HG03469 (cell line): ENCODE measurements at regions not wholly inside any gene's neighbourhood (a gene's known extent, or its start where the extent isn't known, plus 50 kb on each side); places are given as distances from the start of the nearest gene placed in this dataset.
"Not testable (repeated sequence)": the region's sequence is repeated elsewhere in the genome, so short reads cannot be mapped to it uniquely, and the experiment has no call there.

ENCODE experiments used
- ATAC-seq: cut with Tn5 transposase; IDR thresholded peaks from one replicate; pipeline ENCODE4 v1.9.1; 2021; ENCODE audit warnings: mild to moderate bottlenecking, moderate library complexity, moderate number of reproducible peaks; ENCODE audit not compliant: unreplicated experiment

DNA sequence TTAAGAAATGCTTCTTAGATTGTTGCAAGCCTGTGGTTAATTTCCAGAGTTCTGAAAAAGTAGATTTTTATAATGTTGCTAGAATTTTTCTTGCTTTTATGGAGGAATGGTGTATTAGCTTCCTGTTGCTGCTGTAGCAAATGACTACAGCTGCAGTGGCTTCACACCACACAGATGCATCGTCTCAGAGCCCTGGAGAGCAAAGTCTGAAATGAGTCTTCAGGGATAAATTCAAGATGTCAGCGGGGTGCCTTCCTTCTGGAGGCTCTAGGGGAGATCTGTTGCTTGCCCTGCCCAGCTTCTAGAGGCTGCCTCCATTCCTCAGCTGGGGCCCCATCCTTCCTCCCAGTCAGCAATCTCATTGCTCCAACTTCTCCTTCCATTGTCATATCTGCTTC lies 187.8 kb downstream of the ZNF516 start:
- ATAC-seq = no peak

DNA sequence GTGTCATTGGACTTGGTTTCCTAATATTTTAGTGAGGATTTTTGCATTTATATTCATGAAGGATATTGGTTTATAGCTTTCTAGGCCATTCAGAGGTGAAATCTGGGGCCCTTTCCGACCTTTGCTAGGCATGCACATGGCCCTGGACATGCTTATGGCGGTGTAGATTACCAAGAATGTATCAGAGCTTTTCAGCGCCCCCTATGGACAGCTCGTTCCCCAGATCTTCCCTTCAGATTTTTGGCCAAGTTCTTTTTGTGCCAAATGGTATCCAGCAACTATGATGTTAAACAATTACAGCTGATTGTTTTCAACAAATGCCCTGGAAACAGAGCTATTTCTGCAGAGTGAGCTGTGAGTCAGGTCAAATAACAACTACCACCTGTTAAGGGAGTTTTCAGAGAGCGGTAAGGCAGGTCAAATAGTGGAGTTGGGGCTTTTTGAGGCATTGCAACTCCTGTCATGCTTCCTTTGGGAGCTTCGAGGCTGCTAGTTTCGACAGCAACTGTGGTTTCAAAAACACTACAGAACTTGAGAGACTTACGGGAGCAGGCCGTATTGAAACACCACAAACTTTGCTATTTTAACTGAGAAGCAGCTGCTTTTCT lies 188.3 kb downstream of the ZNF516 start:
- no peak for ATAC-seq

DNA sequence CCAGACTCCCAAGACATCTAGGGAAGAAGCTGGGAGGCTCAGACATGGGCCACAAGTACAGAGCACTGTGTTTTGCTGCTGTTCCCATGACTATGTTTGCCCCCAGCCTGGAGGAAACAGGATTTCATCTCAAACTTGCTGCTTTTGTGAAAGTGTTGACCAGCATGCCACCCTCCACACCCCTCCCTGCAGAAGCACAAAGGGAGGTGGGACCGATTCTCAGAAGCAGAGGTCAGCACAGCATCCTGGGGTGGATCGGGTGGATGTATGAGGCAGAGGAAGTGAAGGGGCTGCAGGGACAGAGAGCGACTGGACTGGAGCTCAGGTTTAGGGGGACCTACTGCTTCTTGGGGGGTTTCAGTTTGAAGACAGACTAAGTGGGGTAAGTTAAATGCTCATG lies 209.2 kb downstream of the ZNF516 start:
- no peak for ATAC-seq

DNA sequence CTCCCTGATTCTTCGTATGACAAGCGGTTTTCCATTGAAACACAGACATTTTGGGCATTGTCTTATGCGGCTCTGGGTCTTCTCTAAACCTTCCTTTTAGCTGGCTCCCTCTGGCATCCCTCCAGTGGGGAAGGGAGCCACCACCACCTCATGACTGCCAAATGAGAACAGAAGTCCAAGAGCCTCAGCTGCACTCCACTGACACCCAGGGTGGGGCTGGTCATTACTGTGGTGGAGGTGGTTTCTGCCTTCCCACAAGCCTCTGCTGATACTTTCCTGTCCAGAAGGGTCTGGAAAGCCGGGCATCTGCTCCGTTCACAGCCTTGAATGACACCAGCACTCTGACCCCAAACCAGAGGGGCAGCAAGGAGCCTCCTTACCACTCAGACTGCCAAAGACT lies 213.5 kb downstream of the ZNF516 start:
- no peak for ATAC-seq

DNA sequence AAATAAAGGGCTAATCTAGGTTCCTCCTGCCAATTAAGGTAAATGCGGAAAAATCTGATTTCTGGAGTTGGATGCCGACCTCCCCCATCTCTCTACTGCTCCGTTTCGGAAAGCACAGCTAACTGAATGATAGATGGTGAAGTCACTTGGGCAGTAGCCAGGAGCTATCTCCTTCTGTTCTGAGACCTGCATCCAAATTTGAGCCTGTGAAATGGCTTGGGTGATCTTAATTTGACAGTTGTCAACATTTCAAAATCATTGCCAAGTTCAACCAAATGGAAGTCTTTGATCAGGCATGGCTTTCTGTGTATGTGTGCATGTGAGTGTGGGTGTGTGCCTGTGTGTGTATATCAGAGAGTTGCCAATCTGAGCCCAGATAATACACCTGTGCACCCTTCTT lies 217.2 kb downstream of the ZNF516 start:
- no peak for ATAC-seq

DNA sequence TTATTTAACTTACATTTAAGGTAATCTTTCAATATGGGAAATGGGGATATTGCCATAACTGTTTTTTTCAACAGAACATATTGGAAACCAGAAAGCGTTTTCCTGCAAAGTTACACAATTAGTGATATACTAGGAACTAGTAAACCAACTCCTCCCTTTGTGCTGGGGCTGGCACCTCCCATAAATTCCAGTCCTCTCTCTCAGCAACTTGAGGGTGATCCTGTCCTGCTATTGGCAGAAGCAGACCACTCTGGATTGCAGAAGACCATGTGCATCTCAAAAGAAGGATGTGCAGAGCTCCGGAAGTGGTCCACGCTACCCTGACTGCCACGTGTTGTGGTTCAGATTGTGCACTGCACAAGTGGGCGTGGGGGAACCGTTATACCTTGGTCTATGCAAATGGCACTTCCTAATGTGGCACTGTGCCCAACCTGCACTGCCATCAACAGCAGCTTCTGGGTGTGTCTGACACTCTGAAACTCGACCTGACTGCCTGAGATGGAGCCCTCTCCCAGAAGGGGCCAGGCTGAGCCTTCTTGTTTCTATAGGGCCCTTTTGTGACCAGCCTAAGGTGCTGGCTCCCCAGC lies 219.2 kb downstream of the ZNF516 start:
- peak; percentile 53 for ATAC-seq

DNA sequence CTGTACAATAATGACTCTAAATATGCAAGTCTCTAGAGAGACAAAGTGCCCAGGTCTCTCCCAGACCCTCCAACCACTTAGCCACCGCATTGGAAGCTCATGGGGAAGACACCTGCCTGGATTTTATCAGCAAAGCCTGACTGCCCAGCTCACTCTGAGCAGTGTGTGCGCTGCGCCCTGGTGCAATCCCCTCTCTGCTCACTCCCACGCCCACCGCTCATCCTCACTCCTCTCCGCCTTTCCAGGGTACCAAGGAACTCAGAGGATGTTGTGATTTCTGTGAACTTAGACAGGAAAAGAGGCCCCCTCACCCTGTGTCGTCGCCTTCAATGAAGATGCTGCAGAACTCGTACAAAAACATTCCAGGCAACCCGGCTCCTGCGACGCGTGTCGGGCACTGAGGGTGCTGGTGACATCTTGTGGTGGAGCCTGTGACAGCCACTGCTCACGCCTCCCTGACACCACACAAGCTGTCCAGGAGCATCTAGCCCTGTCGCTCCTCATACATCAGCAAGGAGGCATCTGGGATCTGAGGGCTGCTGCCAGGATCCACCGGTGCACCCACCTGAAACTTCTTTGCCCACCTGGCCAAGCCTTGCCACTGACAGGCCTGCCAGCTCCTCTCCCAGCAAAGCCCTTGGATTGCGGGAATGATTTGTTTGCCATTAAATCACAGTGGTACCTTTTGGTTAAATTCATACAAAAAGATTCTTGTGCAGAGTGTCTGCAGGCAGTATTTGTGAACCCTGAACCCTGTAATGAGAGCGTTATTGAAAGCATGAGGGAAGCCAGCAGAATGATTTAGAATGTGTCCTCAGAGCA lies 220.4 kb downstream of the ZNF516 start:
- no peak for ATAC-seq

DNA sequence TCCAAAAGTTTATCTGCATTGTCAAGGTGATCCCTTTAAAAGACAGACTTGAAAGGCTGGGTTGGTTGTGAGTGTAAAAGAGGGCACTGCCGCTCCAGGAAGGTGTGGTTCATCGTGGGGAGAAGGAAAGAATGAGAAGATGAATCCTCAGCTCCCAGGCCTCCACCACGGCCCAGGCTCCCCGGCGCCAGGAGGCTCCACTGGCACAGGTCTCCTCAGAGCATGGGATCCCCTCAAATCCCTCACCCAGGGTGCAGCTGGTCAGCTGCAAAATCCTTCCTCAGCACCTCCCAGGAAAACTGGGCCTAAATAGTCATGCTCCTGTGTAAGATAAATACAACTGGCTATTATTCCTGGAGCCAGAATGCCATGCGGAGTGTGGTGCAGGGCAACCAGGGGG lies 221.1 kb downstream of the ZNF516 start:
- no peak for ATAC-seq

GRCh38 chr18:76273036-76273545 lies 222.0 kb downstream of the ZNF516 start:
- ATAC-seq = no peak

DNA sequence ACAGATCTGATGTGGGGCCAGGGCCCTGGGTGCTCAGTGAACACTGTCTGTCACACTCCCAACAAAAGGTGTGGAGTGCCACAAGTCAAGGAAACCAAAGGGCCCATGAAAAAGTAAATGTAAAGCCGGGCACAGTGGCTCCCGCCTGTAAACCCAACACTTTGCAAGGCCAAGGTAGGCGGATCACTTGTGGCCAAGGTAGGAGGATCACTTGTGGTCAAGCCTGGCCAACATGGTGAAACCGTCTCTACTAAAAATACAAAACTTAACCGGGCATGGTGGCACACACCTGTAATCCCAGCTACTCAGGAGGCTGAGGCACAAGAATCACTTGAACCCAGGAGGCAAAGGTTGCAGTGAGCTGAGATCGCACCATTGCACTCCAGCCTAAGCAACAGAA lies 227.6 kb downstream of the ZNF516 start:
- ATAC-seq = not testable (repeated sequence)

DNA sequence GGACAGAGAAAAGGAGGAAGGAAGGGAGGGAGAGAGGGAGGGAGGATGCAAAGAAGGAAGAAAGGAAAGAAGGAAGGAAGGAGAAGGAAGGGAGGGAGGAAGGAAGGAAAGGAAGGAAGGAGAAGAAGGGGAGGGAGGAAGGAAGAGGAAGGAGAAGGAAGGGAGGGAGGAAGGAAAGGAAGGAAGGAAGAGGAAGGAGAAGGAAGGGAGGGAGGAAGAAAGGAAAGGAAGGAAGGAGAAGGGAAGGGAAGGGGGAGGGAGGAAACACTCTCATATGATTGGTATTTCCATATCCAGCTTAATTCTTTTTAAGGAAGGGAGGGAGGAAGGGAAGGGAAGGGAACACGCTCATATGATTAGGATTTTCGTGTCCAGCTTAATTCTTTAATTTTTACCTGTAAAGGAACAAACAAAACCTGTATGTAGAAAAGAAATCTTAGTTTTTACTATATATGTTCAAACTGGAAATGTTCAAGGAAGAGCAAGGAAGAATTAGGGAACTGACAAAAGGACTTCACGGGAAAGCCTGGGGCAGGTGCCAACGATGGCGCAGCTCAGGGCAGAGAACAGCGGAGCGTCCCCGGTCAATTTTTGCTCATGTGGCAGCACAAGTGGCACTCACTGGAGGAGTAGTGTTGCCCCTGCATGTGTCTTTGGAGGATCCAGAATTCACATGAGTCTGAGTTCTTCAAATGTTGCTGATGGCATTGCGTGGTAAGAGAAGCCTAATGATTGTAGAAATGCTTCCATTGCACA lies 228.6 kb downstream of the ZNF516 start:
- ATAC-seq = no peak

DNA sequence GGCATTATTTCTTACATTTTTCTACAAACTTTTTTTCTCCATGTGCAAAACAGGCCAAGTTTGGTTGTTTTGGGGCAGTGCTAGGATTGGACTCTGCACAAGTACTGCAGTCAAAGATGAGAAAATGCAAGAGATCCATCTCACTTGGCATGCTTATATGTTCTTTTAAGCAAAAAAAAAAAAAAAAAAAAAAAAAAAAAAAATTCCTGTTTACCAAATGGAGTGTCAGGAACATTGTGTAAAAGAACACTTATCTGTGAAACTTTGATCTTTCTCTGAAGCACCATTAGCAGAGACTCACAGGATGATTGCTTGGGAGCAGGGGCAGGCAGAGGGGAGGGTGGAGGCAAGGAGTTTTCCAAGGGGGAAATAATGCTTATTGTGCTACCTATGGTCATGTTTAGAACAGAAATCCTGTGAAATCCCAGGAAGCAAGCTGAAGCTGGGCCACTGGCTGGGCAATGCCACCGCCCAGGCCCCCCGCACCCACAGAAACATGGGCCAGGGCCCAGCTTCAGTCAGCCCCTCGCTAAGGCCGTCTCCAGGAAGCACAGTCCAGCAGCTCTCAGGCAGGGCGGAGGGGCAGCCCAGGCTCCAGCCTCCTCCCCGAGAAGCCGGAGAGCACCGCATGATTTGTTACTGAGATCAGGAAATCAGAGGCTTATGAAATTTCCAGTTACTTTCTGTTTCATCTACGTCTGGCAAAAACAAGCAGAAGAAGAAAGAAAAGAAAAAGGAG lies 229.4 kb downstream of the ZNF516 start:
- ATAC-seq = no peak

GRCh38 chr18:76264876-76265250 lies 230.2 kb downstream of the ZNF516 start:
- ATAC-seq = no peak

DNA sequence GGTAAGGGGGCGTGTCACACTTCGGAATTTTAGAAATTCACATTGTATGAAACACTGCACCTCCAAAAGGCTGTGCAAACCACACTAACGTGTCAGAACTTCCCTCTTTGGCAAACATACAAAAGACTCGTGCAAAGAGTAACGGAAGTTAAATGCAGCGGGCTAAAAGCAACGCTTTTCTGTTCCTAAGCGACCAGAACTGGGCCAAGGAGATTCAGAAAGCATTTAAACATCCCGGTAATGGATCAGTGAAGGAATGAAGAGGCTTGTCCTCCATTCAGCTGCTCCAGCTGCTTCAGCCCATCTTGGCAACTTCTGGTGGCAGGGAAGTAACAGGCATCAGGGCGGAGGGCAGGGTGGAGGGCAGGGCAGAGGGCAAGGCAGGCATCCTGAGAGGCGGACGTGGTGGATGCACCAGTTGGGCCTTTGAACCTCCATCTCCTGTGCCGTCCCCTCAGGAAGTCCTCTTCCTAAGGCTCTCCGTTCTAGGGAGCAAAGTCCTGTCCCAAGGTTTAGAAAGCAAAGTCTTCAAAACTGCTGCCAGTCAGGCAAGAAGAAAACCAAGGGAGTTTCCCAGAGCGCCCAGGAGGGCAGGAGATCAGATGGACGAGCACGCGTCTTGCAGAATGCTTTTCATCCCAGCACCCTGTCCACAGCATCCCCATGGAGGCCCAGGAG lies 230.7 kb downstream of the ZNF516 start:
- no peak for ATAC-seq

- no peak for ATAC-seq
Measured at GRCh38 chr18:76263046-76264005, 231.7 kb downstream of the ZNF516 start.

GRCh38 chr18:76260941-76261472 lies 234.0 kb downstream of the ZNF516 start:
- no peak for ATAC-seq

GRCh38 chr18:76259711-76260110 lies 235.3 kb downstream of the ZNF516 start:
- ATAC-seq = no peak

DNA sequence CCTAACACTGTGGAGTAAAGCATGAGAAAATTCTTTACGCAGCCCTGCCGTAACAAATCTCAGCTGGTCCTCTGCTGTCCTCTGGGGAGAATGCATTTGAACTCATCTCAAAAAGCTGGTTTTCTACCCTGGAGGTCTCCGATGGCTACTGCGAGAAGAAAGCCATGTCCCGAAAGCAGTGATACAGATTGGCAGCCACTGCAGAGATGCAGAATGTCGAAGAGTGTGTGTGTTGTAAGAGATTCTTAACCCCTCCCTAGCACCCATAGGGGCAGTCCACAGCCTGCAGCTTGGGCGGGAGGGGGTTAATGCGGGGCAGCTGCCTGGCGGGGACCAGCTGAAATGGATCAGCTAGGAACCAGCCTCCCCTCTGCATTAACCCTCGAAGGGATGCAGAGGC lies 235.9 kb downstream of the ZNF516 start:
- no peak for ATAC-seq

GRCh38 chr18:76258209-76258608 lies 236.8 kb downstream of the ZNF516 start:
- no peak for ATAC-seq
